Stomach (tissue), 4 donors: ENCODE measurements at regions not wholly inside any gene's neighbourhood (a gene's known extent, or its start where the extent isn't known, plus 50 kb on each side); places are given as distances from the start of the nearest gene placed in this dataset.

Experiments used
- CTCF ChIP-seq, 7 experiments: fragments of 450-650 bp in 4 of 7; fragments of 200-600 bp in 3 of 7; sonication (generic) in 3 of 7; IDR thresholded peaks; one replicate each; pipeline ENCODE4 v1.5.1; 2016 to 2019; ENCODE audit warnings: antibody characterized with exemption in 7 of 7, control low read depth in 2 of 7, mild to moderate bottlenecking in 1 of 7
- POLR2A ChIP-seq, 4 donors: fragments of 450-650 bp; IDR thresholded peaks; one replicate each; pipeline ENCODE4 v1.6.1; 2016; ENCODE audit warnings: antibody characterized with exemption in 4 of 4, control low read depth in 2 of 4, mild to moderate bottlenecking in 1 of 4, moderate library complexity in 1 of 4
- POLR2AphosphoS5 ChIP-seq, 3 donors: sonication (generic); formaldehyde crosslinking; IDR thresholded peaks; one replicate each; pipeline ENCODE4 v1.6.1; 2016; ENCODE audit warnings: antibody characterized with exemption in 3 of 3

GRCh38 chr12:107855471-107855870, 81.0 kb downstream of the ASCL4 start:
- no peak for TF ChIP-seq CTCF (IDR thresholded peaks at IDR 0.05)
- no peak for TF ChIP-seq POLR2AphosphoS5 (IDR thresholded peaks at IDR 0.05)
- no peak for TF ChIP-seq POLR2A (IDR thresholded peaks at IDR 0.05)
